ENCODE measurements at regions not wholly inside any gene's neighbourhood (a gene's known extent, or its start where the extent isn't known, plus 50 kb on each side); places are given as distances from the start of the nearest gene placed in this dataset.

DNA sequence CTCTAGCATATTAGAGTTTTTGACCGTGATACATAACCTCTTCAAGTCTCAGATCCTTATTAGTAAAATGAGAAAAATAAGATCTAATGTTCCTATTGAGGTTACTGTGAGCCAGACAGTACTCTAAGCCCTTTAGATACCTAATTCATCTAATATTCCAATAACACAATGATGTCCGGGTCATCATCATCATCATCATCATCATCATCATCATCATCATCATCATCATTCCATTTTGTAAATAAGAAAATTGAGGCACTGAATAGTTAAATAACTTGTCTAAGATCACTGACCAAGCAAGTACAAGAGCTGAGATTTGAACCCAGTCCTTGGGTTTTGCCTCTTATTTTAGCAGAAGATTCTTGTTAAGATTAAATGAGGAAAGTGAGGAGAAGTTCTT lies 643.0 kb downstream of the HDGFL1 start:
- no peak for DNase-seq
- intact Hi-C loops (cut with DNase I; ENCODE audit: low total_unique reads): no loop called here
- no peak overlapping the region for H3K4me3 ChIP-seq
- no peaks in the 10 kb centered on the region for H3K27me3 ChIP-seq
- H3K27ac ChIP-seq: no peak overlapping the region
- WGBS, 5 donors: 39 to 45% (median 42%) methylated on average over 2 of the region's 2 CpGs
- no peak for TF ChIP-seq POLR2AphosphoS5 (IDR thresholded peaks at IDR 0.05)
- no peak for TF ChIP-seq POLR2A (IDR thresholded peaks at IDR 0.05)
- TF ChIP-seq EP300 (IDR thresholded peaks at IDR 0.05): no peak
- TF ChIP-seq, protein P1, sequence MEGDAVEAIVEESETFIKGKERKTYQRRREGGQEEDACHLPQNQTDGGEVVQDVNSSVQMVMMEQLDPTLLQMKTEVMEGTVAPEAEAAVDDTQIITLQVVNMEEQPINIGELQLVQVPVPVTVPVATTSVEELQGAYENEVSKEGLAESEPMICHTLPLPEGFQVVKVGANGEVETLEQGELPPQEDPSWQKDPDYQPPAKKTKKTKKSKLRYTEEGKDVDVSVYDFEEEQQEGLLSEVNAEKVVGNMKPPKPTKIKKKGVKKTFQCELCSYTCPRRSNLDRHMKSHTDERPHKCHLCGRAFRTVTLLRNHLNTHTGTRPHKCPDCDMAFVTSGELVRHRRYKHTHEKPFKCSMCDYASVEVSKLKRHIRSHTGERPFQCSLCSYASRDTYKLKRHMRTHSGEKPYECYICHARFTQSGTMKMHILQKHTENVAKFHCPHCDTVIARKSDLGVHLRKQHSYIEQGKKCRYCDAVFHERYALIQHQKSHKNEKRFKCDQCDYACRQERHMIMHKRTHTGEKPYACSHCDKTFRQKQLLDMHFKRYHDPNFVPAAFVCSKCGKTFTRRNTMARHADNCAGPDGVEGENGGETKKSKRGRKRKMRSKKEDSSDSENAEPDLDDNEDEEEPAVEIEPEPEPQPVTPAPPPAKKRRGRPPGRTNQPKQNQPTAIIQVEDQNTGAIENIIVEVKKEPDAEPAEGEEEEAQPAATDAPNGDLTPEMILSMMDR (IDR thresholded peaks at IDR 0.05): no peak
- H3K9me3 ChIP-seq: peaks cover 0 to 21% (median 0%) of the 10 kb centered on the region in 4 donors
- no peaks in the 10 kb centered on the region for H3K36me3 ChIP-seq
- no peaks in the 10 kb centered on the region for H3K4me1 ChIP-seq

DNA sequence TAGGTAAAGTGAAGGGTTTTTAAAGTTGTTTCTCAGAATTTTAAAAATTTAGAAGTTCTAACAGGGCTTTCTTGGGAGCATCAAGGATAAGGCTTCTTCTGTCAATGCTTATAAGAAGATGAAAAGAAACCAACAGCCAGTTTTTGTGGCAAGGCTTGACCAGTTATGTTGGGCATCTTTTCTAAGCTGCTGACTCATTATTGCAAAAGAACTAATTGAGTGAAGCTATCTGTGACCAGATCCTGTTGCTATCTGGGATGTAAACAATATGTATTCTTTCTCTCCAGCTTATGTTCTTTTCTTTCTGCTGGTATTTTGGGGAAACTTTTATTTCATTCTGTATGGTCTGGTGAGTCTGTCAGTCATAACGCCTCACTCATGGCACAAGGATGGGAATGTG lies 643.8 kb downstream of the HDGFL1 start:
- TF ChIP-seq EP300 (IDR thresholded peaks at IDR 0.05) (no peak), POLR2AphosphoS5 (IDR thresholded peaks at IDR 0.05) (no peak), POLR2A (IDR thresholded peaks at IDR 0.05) (no peak)
- TF ChIP-seq, protein P1 (IDR thresholded peaks at IDR 0.05): no peak
- intact Hi-C loops (cut with DNase I; ENCODE audit: low total_unique reads): no loop called here
- WGBS, 5 donors: 46 to 69% (median 53%) methylated on average over 1 of the region's 1 CpG
- DNase-seq: no peak
- Histone ChIP-seq H3K4me3 (no peak overlapping the region), H3K36me3 (no peaks in the 10 kb centered on the region), H3K27me3 (no peaks in the 10 kb centered on the region), H3K9me3 (peaks cover 0 to 13% (median 0%) of the 10 kb centered on the region in 4 donors), H3K27ac (no peak overlapping the region), H3K4me1 (no peaks in the 10 kb centered on the region)

DNA sequence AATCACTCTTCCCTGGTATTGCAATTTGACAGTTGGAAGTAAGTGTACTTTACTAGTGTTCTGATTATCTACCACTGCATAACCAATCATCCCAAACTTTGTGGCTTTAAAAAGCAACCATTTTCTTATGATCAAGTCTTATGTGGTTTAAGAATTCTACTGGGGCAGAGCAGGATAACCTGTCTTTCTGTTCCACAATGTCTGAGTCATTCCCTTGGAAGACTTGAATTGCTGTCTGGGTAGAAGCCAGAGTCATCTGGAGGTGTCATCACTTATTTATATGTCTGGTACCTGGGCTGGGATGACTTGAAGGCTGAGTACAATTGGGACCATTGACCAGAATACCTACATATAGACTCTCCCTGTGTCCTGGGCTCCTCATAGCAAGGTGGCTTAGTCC lies 644.3 kb downstream of the HDGFL1 start:
- no peaks in the 10 kb centered on the region for H3K27me3 ChIP-seq
- peaks cover 0 to 12% (median 0%) of the 10 kb centered on the region in 4 donors for H3K9me3 ChIP-seq
- H3K27ac ChIP-seq: no peak overlapping the region
- intact Hi-C loops (cut with DNase I; ENCODE audit: low total_unique reads): no loop called here
- H3K4me1 ChIP-seq: no peaks in the 10 kb centered on the region
- TF ChIP-seq POLR2A (IDR thresholded peaks at IDR 0.05) (no peak), POLR2AphosphoS5 (IDR thresholded peaks at IDR 0.05) (no peak), EP300 (IDR thresholded peaks at IDR 0.05) (no peak)
- TF ChIP-seq, protein P1 (IDR thresholded peaks at IDR 0.05): no peak
- H3K36me3 ChIP-seq: no peaks in the 10 kb centered on the region
- no peak for DNase-seq
- no peak overlapping the region for H3K4me3 ChIP-seq

DNA sequence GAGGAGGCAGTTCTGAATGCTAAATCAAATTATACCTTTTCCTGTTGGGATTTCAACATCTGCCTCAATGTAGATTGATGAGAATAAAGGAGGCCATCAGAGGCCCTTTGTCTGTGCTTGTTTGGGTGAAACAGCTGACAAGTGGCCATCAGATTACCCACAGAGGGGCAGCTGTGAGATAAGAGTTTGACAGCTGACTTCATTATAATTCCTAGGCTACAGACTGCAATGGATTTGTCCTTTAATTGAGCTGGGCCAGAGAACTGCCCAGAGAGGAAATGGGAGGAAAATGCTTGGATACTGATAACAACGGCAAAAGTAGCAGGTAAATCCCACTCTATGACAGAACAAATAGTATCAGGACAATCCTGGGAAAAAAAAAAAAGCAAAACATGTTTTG lies 649.4 kb downstream of the HDGFL1 start:
- Histone ChIP-seq H3K4me3 (no peak overlapping the region), H3K4me1 (no peaks in the 10 kb centered on the region), H3K27me3 (no peaks in the 10 kb centered on the region), H3K9me3 (no peaks in the 10 kb centered on the region), H3K27ac (no peak overlapping the region), H3K36me3 (no peaks in the 10 kb centered on the region)
- intact Hi-C loops (cut with DNase I; ENCODE audit: low total_unique reads): no loop called here
- TF ChIP-seq POLR2AphosphoS5 (IDR thresholded peaks at IDR 0.05) (no peak), POLR2A (IDR thresholded peaks at IDR 0.05) (no peak), EP300 (IDR thresholded peaks at IDR 0.05) (no peak)
- TF ChIP-seq, protein P1 (IDR thresholded peaks at IDR 0.05): no peak
- WGBS, 5 donors: 4 to 22% (median 9%) methylated on average over 1 of the region's 1 CpG
- DNase-seq: no peak

Measured in stomach (tissue), 8 donors.